HL-60 (cell line): ENCODE measurements at regions not wholly inside any gene's neighbourhood (a gene's known extent, or its start where the extent isn't known, plus 50 kb on each side); places are given as distances from the start of the nearest gene placed in this dataset.

Source experiments
- DNase-seq, 2 experiments: peaks; one replicate each; pipeline ENCODE4 v3.0.0-alpha.2; 2010 to 2020; ENCODE audit warnings: low read depth in 1 of 2, low spot score in 1 of 2
- H3K27ac ChIP-seq: fragments of 250-450 bp; sonication (Bioruptor Pico); replicated peaks from 2 replicates; pipeline ENCODE4 v1.5.1; 2020; ENCODE audit warnings: mild to moderate bottlenecking, moderate library complexity
- H3K27me3 ChIP-seq: fragments of 250-450 bp; sonication (Bioruptor Pico); 2 replicates; pipeline ENCODE4 v1.5.1; 2021; ENCODE audit warnings: mild to moderate bottlenecking, moderate library complexity; ENCODE audit not compliant: insufficient read depth, poor library complexity, severe bottlenecking
- H3K4me3 ChIP-seq: replicated peaks from 2 replicates; pipeline ENCODE4 v1.5.1; 2011; ENCODE audit warnings: mild to moderate bottlenecking, control low read depth, low read length; ENCODE audit not compliant: insufficient read depth
- GABPA ChIP-seq: IDR thresholded peaks from 2 replicates; pipeline ENCODE4 v1.6.1; 2012; ENCODE audit warnings: low read depth
- POLR2AphosphoS5 ChIP-seq: IDR thresholded peaks from 2 replicates; pipeline ENCODE4 v1.6.1; 2012; ENCODE audit warnings: low read depth
- REST ChIP-seq: IDR thresholded peaks from 2 replicates; pipeline ENCODE4 v1.6.1; 2012; ENCODE audit warnings: low read depth; ENCODE audit not compliant: insufficient replicate concordance
- SPI1 ChIP-seq: IDR thresholded peaks from 2 replicates; pipeline ENCODE4 v1.6.1; 2012; ENCODE audit warnings: low read depth, mild to moderate bottlenecking, borderline replicate concordance
- TF ChIP-seq, protein P1 (sequence below): IDR thresholded peaks from one replicate; pipeline ENCODE4 v1.5.1; 2011; ENCODE audit warnings: low read length, control low read depth, inconsistent platforms; ENCODE audit not compliant: insufficient read depth

DNA sequence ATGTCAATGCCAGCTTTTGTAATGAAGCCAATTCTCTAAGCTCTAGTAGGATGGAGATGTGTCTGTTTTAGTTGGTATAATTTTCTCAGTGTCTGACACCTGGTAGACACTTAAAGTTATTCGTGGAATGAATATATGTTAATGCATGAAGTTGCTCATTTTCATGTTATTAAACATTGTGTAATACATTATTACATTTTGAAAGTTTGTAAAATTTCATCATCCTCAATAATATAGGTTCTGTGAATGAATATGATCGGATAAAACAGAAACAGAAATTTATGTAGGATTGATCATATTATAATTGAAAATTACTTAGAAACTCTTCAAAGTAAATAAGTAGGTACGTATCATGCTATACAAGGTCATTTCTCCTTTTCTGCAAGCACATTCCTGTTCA is 625.3 kb downstream of the PLA2G4A start:
- TF ChIP-seq, protein P1, sequence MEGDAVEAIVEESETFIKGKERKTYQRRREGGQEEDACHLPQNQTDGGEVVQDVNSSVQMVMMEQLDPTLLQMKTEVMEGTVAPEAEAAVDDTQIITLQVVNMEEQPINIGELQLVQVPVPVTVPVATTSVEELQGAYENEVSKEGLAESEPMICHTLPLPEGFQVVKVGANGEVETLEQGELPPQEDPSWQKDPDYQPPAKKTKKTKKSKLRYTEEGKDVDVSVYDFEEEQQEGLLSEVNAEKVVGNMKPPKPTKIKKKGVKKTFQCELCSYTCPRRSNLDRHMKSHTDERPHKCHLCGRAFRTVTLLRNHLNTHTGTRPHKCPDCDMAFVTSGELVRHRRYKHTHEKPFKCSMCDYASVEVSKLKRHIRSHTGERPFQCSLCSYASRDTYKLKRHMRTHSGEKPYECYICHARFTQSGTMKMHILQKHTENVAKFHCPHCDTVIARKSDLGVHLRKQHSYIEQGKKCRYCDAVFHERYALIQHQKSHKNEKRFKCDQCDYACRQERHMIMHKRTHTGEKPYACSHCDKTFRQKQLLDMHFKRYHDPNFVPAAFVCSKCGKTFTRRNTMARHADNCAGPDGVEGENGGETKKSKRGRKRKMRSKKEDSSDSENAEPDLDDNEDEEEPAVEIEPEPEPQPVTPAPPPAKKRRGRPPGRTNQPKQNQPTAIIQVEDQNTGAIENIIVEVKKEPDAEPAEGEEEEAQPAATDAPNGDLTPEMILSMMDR: no peak
- no peak for TF ChIP-seq GABPA
- TF ChIP-seq SPI1: no peak
- TF ChIP-seq POLR2AphosphoS5: no peak
- no peak for TF ChIP-seq REST
- H3K4me3 ChIP-seq: no peak overlapping the region
- H3K27me3 ChIP-seq: no peaks in the 10 kb centered on the region
- H3K27ac ChIP-seq: no peak overlapping the region
- DNase-seq: no peak

DNA sequence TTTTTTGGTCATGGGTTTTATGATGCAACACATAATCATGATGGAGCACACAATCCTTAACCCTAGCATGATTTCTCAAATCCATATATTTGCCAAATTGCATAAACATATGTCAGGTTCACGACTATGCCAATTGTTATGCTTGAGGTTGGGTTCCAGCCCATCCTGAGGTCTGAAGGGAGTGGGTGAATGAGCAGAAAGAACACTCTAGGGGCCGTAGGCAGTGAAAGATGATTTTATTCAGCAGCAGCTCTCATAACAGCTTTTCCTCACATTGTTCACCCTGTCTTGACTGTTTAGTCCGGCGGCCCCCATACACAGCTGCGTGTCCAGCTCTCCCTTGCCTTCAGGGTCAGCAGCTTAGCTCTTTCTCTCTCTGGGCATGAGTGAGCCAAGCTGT is 627.7 kb downstream of the PLA2G4A start:
- no peak overlapping the region for H3K4me3 ChIP-seq
- no peak for DNase-seq
- TF ChIP-seq SPI1: no peak
- TF ChIP-seq GABPA: no peak
- TF ChIP-seq, protein P1: no peak
- TF ChIP-seq REST: no peak
- TF ChIP-seq POLR2AphosphoS5: no peak
- no peaks in the 10 kb centered on the region for H3K27me3 ChIP-seq
- no peak overlapping the region for H3K27ac ChIP-seq

DNA sequence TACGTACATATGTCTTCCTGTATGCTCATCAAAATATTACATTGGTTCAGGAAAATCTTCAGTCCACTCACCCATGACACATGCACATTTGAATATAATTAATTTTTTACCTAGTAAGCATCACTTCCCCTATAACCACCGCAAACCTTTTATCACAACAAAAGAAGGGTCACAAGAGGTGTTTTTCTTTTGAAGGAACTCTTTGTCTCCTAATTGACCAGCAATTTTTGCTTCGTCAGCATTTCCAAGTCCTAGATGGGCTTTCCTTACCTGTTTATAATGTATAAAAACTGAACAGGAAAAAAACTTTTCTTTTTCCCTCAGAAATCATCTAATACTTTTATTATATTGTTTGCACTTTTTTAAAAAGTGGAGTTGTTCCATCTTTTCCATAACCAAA is 631.3 kb downstream of the PLA2G4A start:
- no peak for DNase-seq
- no peak overlapping the region for H3K27ac ChIP-seq

More for the DNA sequence above, 631.3 kb downstream of the PLA2G4A start:
- Histone ChIP-seq H3K4me3 (no peak overlapping the region), H3K27me3 (no peaks in the 10 kb centered on the region)
- TF ChIP-seq REST (no peak), SPI1 (no peak), POLR2AphosphoS5 (no peak), GABPA (no peak)
- TF ChIP-seq, protein P1: no peak
